ENCODE measurements at regions not wholly inside any gene's neighbourhood (a gene's known extent, or its start where the extent isn't known, plus 50 kb on each side); places are given as distances from the start of the nearest gene placed in this dataset.

DNA sequence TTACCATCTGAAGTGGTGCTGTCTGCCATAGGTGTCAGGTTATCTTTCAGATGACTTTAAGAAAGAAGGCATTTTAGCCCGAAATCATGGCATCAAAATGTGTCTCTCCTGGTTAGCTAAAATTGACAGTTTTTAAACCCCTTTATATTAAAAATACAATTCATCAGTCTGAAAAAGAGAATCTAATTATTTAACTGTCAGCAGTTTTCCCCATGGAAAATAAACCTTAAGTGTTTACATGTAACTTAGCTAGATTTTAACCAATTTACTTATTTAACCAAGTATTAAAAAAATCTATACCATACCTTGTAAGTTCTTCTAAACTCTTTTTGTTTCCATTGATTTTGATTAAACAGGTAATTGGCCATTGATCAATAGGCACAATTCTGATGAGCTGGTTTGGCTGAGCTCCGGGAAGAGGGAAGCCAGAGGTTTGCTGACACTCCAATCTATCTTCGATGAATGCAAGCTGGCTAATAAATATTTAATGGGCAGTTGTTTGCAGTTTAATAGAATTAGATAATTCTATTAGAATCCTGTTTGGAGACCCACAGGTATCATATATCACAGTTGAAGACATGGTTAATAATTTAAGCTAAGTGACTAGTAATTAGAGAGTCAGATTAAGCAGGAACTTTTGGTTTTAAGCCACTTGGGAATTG, 114.0 kb downstream of the MAT2B start:
- H3K4me1 ChIP-seq: no peaks in the 10 kb centered on the region
- no peaks in the 10 kb centered on the region for H3K9me3 ChIP-seq
- H3K27ac ChIP-seq: no peak overlapping the region
- H3K36me3 ChIP-seq (replicated peaks in 1 of 2; ENCODE audit: insufficient read depth in 1 of 2, low read depth in 2 of 2): no peaks in the 10 kb centered on the region
- TF ChIP-seq POLR2A (IDR thresholded peaks at IDR 0.05) (no peak), CTCF (IDR thresholded peaks at IDR 0.05) (no peak)
- no peak for ATAC-seq
- intact Hi-C loops (cut with DNase I): no loop called here
- H3K4me3 ChIP-seq: no peak overlapping the region
- WGBS, 2 donors: 51 to 53% methylated on average over 3 of the region's 3 CpGs
- DNase-seq: no peak
- no peaks in the 10 kb centered on the region for H3K27me3 ChIP-seq

DNA sequence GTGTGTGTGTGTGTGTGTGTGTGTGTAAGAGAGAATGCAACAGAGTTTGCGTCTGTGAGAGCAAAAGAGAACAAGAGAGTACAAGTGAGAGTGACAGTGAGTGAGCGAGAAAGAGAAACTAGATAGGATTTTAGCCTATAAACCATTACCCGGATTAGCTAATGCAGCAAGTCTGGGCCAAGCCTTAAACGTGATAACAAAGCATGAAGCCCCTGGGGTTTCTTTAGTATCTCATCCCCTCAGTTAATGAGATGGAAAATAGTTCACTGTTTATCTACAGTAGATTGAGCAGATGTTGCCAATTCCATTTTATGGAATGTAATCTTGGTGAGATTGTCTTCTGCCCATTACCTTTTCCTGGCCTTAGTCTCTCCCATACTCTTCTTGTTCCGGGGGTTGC, 114.5 kb downstream of the MAT2B start:
- TF ChIP-seq POLR2A (IDR thresholded peaks at IDR 0.05) (no peak), CTCF (IDR thresholded peaks at IDR 0.05) (no peak)
- no peaks in the 10 kb centered on the region for H3K9me3 ChIP-seq
- WGBS, 2 donors: 61 to 68% methylated on average over 5 of the region's 5 CpGs
- ATAC-seq: no peak
- no peak overlapping the region for H3K27ac ChIP-seq
- no peak for DNase-seq
- H3K36me3 ChIP-seq (replicated peaks in 1 of 2; ENCODE audit: insufficient read depth in 1 of 2, low read depth in 2 of 2): no peaks in the 10 kb centered on the region
- H3K4me3 ChIP-seq: no peak overlapping the region
- H3K4me1 ChIP-seq: no peaks in the 10 kb centered on the region
- H3K27me3 ChIP-seq: no peaks in the 10 kb centered on the region
- intact Hi-C loops (cut with DNase I): no loop called here

- 29 to 62% methylated on average over 2 of the region's 2 CpGs for WGBS, 2 donors
- intact Hi-C loops (cut with DNase I): no loop called here
Observed at GRCh38 chr5:163622799-163623198, 117.4 kb downstream of the MAT2B start.

DNA sequence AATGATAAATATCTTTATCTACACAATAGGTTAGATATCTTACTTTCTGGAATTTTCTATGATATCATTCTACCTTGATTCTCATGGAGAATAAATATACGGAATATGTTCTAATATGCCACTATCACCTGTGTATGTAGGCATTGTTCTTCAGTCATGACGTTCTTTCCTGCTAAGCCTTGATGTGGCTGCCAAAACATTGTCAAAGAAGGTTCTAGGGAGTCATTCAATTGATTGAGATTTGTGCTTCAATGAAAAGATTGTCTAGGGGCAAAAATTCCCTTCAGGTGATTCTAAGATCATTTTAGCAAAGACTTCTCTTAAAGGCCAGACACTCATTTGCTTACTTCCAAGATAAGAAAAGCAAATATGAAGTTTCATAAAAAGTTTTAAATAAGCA, 118.1 kb downstream of the MAT2B start:
- intact Hi-C loops (cut with DNase I): no loop called here
- TF ChIP-seq POLR2A (IDR thresholded peaks at IDR 0.05) (no peak), CTCF (IDR thresholded peaks at IDR 0.05) (no peak)
- no peak overlapping the region for H3K27ac ChIP-seq
- H3K36me3 ChIP-seq (replicated peaks in 1 of 2; ENCODE audit: insufficient read depth in 1 of 2, low read depth in 2 of 2): no peaks in the 10 kb centered on the region
- H3K27me3 ChIP-seq: no peaks in the 10 kb centered on the region
- H3K9me3 ChIP-seq: no peaks in the 10 kb centered on the region
- 23 to 43% methylated on average over 2 of the region's 2 CpGs for WGBS, 2 donors
- no peak for ATAC-seq
- DNase-seq: no peak
- H3K4me1 ChIP-seq: no peaks in the 10 kb centered on the region
- no peak overlapping the region for H3K4me3 ChIP-seq

More at GRCh38 chr5:163622799-163623198, 117.4 kb downstream of the MAT2B start:
- DNase-seq (no peak), ATAC-seq (no peak)
- Histone ChIP-seq H3K9me3 (no peaks in the 10 kb centered on the region), H3K4me3 (no peak overlapping the region), H3K4me1 (no peaks in the 10 kb centered on the region), H3K27ac (no peak overlapping the region), H3K27me3 (no peaks in the 10 kb centered on the region), H3K36me3 (replicated peaks in 1 of 2; ENCODE audit: insufficient read depth in 1 of 2, low read depth in 2 of 2) (no peaks in the 10 kb centered on the region)
- TF ChIP-seq CTCF (IDR thresholded peaks at IDR 0.05) (no peak), POLR2A (IDR thresholded peaks at IDR 0.05) (no peak)

DNA sequence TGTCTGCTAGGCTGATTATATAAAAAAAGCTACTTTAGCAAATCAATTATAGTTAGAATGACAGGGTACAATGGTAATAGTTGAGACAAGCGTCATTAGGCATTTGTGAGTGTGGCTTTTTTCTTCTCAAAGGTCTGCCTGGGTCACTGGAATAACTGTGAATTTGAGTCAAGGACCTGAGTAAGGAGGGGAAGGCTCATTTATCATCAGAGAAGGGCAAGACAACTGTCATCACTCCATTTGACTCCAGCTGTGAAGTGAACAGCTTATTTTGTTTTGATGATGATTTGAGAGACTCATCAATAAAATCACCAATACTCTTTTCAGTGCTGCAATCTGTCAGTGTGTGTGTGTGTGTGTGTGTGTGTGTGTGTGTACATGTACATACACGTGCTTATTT, 118.6 kb downstream of the MAT2B start:
- no peak for TF ChIP-seq POLR2A (IDR thresholded peaks at IDR 0.05)
- TF ChIP-seq CTCF (IDR thresholded peaks at IDR 0.05): no peak
- no peaks in the 10 kb centered on the region for H3K4me1 ChIP-seq
- no peaks in the 10 kb centered on the region for H3K9me3 ChIP-seq
- intact Hi-C loops (cut with DNase I): no loop called here
- DNase-seq (no peak), ATAC-seq (no peak)
- no peaks in the 10 kb centered on the region for H3K27me3 ChIP-seq
- H3K4me3 ChIP-seq: no peak overlapping the region
- 22 to 30% methylated on average over 2 of the region's 2 CpGs for WGBS, 2 donors
- H3K27ac ChIP-seq: no peak overlapping the region
- no peaks in the 10 kb centered on the region for H3K36me3 ChIP-seq (replicated peaks in 1 of 2; ENCODE audit: insufficient read depth in 1 of 2, low read depth in 2 of 2)
